ENCODE measurements at regions not wholly inside any gene's neighbourhood (a gene's known extent, or its start where the extent isn't known, plus 50 kb on each side); places are given as distances from the start of the nearest gene placed in this dataset.

DNA sequence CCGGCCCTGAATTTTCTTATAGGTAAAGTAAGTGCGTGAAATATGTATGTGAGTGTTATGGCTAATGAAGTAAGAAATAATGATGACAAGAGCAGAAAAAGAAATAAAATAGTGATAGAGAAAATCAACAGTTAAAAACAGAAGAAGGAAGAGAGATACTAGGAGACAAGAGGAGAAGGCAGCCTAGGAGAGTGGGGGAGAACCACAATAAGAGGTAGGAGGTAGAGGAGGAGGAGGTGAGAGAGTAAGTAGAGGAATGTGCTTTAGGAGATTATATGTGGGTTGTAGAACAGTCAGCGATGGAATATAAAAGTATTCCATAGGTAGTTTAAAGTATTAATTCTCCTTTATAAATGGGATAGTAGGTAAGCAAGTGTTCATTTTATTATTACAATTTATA lies 861.5 kb upstream of the B3GALT2 start:
- WGBS (ENCODE audit: insufficient coverage, low coverage, missing lambda C conversion rate): 0% methylated on average over 3 of the region's 3 CpGs
- no peak for ATAC-seq

More for the DNA sequence above, 861.5 kb upstream of the B3GALT2 start:
- Histone ChIP-seq H3K9me3 (replicated peaks; ENCODE audit: control insufficient read depth, insufficient read depth, low read depth, low read length) (no peaks in the 10 kb centered on the region), H3K79me2 (ENCODE audit: control insufficient read depth, insufficient read depth, low read length) (no peaks in the 10 kb centered on the region), H3K9me1 (ENCODE audit: control insufficient read depth, insufficient read depth, low read length) (no peaks in the 10 kb centered on the region), H2AFZ (ENCODE audit: low read depth, low read length) (no peak overlapping the region), H3K27me3 (ENCODE audit: control insufficient read depth in 2 of 2, insufficient read depth in 2 of 2, low read length in 2 of 2) (no peaks in the 10 kb centered on the region), H3K27ac (ENCODE audit: extremely low read depth, low read depth, low read length) (no peak overlapping the region), H3K4me1 (replicated peaks in 1 of 2; ENCODE audit: control insufficient read depth in 2 of 2, insufficient read depth in 2 of 2, low read length in 2 of 2) (no peaks in the 10 kb centered on the region), H3K4me3 (no peak overlapping the region), H4K20me1 (replicated peaks; ENCODE audit: control insufficient read depth, insufficient read depth, low read length) (no peaks in the 10 kb centered on the region), H3K4me2 (ENCODE audit: insufficient read depth, low read length) (no peak overlapping the region), H3K9ac (ENCODE audit: insufficient read depth in 1 of 2, low read depth in 2 of 2, low read length in 2 of 2) (no peak overlapping the region), H3K36me3 (ENCODE audit: control insufficient read depth, insufficient read depth, low read length) (no peaks in the 10 kb centered on the region)
- DNase-seq (ENCODE audit: extremely low read depth in 1 of 4, low spot score in 3 of 4) (no peak), FAIRE-seq (no peak)
- in situ Hi-C loops (cut with MboI): no loop called here
- TF ChIP-seq, protein P1, sequence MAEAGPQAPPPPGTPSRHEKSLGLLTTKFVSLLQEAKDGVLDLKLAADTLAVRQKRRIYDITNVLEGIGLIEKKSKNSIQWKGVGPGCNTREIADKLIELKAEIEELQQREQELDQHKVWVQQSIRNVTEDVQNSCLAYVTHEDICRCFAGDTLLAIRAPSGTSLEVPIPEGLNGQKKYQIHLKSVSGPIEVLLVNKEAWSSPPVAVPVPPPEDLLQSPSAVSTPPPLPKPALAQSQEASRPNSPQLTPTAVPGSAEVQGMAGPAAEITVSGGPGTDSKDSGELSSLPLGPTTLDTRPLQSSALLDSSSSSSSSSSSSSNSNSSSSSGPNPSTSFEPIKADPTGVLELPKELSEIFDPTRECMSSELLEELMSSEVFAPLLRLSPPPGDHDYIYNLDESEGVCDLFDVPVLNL (CRISPR knock-in tag; IDR thresholded peaks at IDR 0.05; ENCODE audit: low read depth): no peak
- TF ChIP-seq, protein P2, sequence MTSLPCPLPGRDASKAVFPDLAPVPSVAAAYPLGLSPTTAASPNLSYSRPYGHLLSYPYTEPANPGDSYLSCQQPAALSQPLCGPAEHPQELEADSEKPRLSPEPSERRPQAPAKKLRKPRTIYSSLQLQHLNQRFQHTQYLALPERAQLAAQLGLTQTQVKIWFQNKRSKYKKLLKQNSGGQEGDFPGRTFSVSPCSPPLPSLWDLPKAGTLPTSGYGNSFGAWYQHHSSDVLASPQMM (CRISPR knock-in tag; IDR thresholded peaks at IDR 0.05): no peak
- TF ChIP-seq, protein P3, sequence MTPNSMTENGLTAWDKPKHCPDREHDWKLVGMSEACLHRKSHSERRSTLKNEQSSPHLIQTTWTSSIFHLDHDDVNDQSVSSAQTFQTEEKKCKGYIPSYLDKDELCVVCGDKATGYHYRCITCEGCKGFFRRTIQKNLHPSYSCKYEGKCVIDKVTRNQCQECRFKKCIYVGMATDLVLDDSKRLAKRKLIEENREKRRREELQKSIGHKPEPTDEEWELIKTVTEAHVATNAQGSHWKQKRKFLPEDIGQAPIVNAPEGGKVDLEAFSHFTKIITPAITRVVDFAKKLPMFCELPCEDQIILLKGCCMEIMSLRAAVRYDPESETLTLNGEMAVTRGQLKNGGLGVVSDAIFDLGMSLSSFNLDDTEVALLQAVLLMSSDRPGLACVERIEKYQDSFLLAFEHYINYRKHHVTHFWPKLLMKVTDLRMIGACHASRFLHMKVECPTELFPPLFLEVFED (CRISPR knock-in tag; conservative IDR thresholded peaks at IDR 0.05): no peak
- TF ChIP-seq CBX8 (IDR thresholded peaks at IDR 0.05; ENCODE audit: borderline replicate concordance, extremely low read depth, low read depth, low read length, poor library complexity, severe bottlenecking): no peak
- no peak for TF ChIP-seq NFATC3 (IDR thresholded peaks at IDR 0.05)
- no peak for TF ChIP-seq TAF7 (tag; IDR thresholded peaks at IDR 0.05)
- TF ChIP-seq, protein P4, sequence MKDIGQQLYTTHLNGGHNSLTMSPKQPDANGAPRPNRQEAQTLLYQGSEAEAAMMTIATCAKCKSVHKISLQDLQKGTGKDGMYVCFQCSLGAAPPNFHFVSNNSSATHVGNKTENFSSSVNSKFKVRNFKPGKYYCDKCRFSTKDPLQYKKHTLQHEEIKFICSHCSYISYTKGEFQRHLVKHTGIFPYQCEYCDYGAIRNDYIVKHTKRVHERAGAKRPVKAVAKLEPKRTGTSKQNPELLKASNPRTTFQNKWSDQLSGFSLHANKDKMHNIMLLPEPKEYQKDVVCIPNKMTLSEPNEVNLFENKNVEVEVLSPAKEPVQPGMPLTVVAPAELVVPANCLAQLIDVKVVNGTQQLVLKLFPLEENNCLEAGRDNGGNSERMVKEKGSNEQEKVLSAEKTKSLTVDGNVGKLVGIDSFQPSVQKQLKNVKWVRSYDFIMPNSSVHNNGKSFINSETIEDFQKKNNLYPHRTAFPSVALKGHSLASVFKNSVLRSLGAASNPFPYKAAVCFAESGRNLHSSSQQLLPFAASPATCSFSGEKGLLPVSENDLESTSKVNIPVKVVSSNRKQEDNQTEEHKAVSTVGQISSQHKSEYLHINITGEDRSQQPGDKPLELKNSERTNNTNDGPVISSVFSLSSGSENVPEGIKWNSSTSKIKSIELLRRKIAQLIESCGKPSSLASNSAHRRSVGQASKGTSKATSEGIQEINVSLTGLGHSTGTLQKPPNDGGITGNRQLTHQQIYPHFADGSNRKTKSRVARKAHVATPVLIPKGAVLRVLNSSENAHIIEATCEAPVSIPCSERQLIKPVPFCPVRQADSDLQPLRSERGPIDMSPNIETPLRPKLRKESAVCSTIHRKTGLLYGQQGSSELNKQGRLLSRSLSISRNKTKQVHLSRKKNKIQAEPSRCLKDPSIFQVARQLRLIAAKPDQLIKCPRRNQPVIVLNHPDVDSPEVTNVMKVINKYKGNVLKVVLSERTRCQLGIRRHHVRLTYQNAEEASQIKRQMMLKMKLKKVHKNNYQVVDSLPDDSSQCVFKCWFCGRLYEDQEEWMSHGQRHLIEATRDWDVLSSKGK (CRISPR knock-in tag; IDR thresholded peaks at IDR 0.05): no peak
- no peak for TF ChIP-seq SMAD4 (CRISPR knock-in tag; conservative IDR thresholded peaks at IDR 0.05)
- no peak for TF ChIP-seq CTBP1 (IDR thresholded peaks at IDR 0.05; ENCODE audit: borderline replicate concordance)
- BruUV-seq (replicated peaks): no TSS peak
- ChIA-PET POLR2A (no interaction called here), CTCF (ENCODE audit: low intra/inter-chr PET ratio) (no interaction called here)
- intact Hi-C loops (cut with micrococcal nuclease): no loop called here

Measured in K562 (cell line).